ENCODE measurements at regions not wholly inside any gene's neighbourhood (a gene's known extent, or its start where the extent isn't known, plus 50 kb on each side); places are given as distances from the start of the nearest gene placed in this dataset.
A peak's percentile ranks its signal among the peaks of the same experiment; 100 is the strongest.

GRCh38 chr13:82356667-82357410 lies 1525.4 kb downstream of the SLITRK1 start:
- DNase-seq: no peak
- TF ChIP-seq CTCF (IDR thresholded peaks at IDR 0.05): no peak
- H3K9me3 ChIP-seq: no peaks in the 10 kb centered on the region
- H3K4me3 ChIP-seq: no peak overlapping the region
- ATAC-seq: no peak
- no peaks in the 10 kb centered on the region for H3K27me3 ChIP-seq
- H3K4me1 ChIP-seq: no peaks in the 10 kb centered on the region
- FAIRE-seq: no peak
- H3K36me3 ChIP-seq: no peaks in the 10 kb centered on the region
- WGBS, 2 donors: 44 to 53% methylated on average over 5 of the region's 5 CpGs
- intact Hi-C loops (cut with DNase I): no loop called here
- no peak overlapping the region for H3K27ac ChIP-seq

- DNase-seq (no peak), FAIRE-seq (no peak), ATAC-seq (peak in 1 of 4 donors; percentile 51)
- no peaks in the 10 kb centered on the region for H3K36me3 ChIP-seq
- intact Hi-C loops (cut with DNase I): no loop called here
- no peak overlapping the region for H3K4me3 ChIP-seq
- peaks cover 0 to 9% (median 0%) of the 10 kb centered on the region in 3 donors for H3K4me1 ChIP-seq
- no peaks in the 10 kb centered on the region for H3K9me3 ChIP-seq
- no peak for TF ChIP-seq CTCF (IDR thresholded peaks at IDR 0.05)
- H3K27ac ChIP-seq: no peak overlapping the region
- H3K27me3 ChIP-seq: no peaks in the 10 kb centered on the region
- 56% methylated on average over 1 of the region's 1 CpG for WGBS, 2 donors
These were observed 1537.4 kb downstream of the SLITRK1 start for GRCh38 chr13:82344867-82345266.

- intact Hi-C loops (cut with DNase I): no loop called here
- Histone ChIP-seq H3K27me3 (no peaks in the 10 kb centered on the region), H3K36me3 (no peaks in the 10 kb centered on the region), H3K27ac (no peak overlapping the region), H3K4me3 (no peak overlapping the region), H3K4me1 (peaks cover 0 to 9% (median 0%) of the 10 kb centered on the region in 3 donors), H3K9me3 (no peaks in the 10 kb centered on the region)
- 72 to 84% methylated on average over 1 of the region's 1 CpG for WGBS, 2 donors
- DNase-seq (no peak), FAIRE-seq (no peak), ATAC-seq (no peak)
- no peak for TF ChIP-seq CTCF (IDR thresholded peaks at IDR 0.05)
These were observed 1541.2 kb downstream of the SLITRK1 start for GRCh38 chr13:82341116-82341515.

GRCh38 chr13:82330499-82330898 lies 1551.8 kb downstream of the SLITRK1 start:
- 43 to 62% methylated on average over 5 of the region's 5 CpGs for WGBS, 2 donors
- H3K9me3 ChIP-seq: no peaks in the 10 kb centered on the region
- no peaks in the 10 kb centered on the region for H3K27me3 ChIP-seq
- ATAC-seq: no peak
- H3K4me3 ChIP-seq: no peak overlapping the region
- H3K36me3 ChIP-seq: no peaks in the 10 kb centered on the region
- H3K4me1 ChIP-seq: no peaks in the 10 kb centered on the region
- intact Hi-C loops (cut with DNase I): no loop called here
- no peak for FAIRE-seq
- no peak overlapping the region for H3K27ac ChIP-seq
- no peak for DNase-seq
- TF ChIP-seq CTCF (IDR thresholded peaks at IDR 0.05): peak in 1 of 4 donors; percentile 13

- FAIRE-seq (no peak), DNase-seq (no peak)
- no peak for TF ChIP-seq CTCF (IDR thresholded peaks at IDR 0.05)
These were observed 1559.2 kb downstream of the SLITRK1 start for GRCh38 chr13:82323101-82323500.

More at GRCh38 chr13:82323101-82323500, 1559.2 kb downstream of the SLITRK1 start:
- no peaks in the 10 kb centered on the region for H3K36me3 ChIP-seq
- 68 to 76% methylated on average over 5 of the region's 5 CpGs for WGBS, 2 donors
- no peaks in the 10 kb centered on the region for H3K27me3 ChIP-seq
- no peaks in the 10 kb centered on the region for H3K4me1 ChIP-seq
- no peak for ATAC-seq
- H3K4me3 ChIP-seq: no peak overlapping the region
- intact Hi-C loops (cut with DNase I): no loop called here
- H3K27ac ChIP-seq: no peak overlapping the region
- no peaks in the 10 kb centered on the region for H3K9me3 ChIP-seq

All from pancreas (tissue), 10 donors.